HG03575 (cell line): ENCODE measurements at regions not wholly inside any gene's neighbourhood (a gene's known extent, or its start where the extent isn't known, plus 50 kb on each side); places are given as distances from the start of the nearest gene placed in this dataset.
A peak's percentile ranks its signal among the peaks of the same experiment; 100 is the strongest.
"Not testable (repeated sequence)": the region's sequence is repeated elsewhere in the genome, so short reads cannot be mapped to it uniquely, and the experiment has no call there.

ENCODE experiments used
- ATAC-seq: cut with Tn5 transposase; IDR thresholded peaks from one replicate; pipeline ENCODE4 v1.9.1; 2021; ENCODE audit not compliant: unreplicated experiment, insufficient number of reproducible peaks, low FRiP score; ENCODE audit errors: extremely low read depth

DNA sequence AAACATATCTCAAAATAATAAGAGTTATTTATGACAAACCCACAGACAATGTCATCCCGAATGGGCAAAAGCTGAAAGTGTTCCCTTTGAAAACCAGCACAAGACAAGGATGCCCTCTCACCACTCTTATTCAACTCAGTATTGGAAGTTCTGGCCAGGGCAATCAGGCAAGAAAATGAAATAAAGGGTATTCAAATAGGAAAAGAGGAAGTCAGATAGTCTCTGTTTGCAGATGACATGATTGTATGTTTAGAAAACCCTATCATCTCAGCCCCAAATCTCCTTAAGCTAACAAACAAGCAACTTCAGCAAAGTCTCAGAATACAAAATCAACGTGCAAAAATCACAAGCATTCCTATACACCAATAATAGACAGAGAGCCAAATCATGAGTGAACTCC is 169.8 kb downstream of the MRPL39 start:
- ATAC-seq, result not testable (repeated sequence)

DNA sequence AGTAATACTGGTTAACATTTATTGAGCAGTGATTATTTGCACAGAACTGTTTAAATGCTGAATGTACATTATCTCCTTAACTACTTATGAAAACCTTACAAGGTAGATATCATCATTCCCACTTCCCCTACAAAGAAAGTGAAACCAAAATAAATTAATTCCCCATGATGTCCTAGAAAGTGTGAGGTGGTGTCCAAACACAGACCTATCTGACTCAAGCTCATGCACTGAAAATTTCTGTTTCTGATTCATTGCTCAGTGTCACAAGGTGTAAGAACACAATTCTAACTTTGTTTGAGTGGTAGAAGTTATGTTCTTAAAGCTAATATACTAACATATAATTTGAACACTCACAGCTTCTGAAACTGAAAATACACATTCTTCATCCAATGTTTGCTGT is 178.7 kb downstream of the MRPL39 start:
- ATAC-seq, result peak; percentile 32

DNA sequence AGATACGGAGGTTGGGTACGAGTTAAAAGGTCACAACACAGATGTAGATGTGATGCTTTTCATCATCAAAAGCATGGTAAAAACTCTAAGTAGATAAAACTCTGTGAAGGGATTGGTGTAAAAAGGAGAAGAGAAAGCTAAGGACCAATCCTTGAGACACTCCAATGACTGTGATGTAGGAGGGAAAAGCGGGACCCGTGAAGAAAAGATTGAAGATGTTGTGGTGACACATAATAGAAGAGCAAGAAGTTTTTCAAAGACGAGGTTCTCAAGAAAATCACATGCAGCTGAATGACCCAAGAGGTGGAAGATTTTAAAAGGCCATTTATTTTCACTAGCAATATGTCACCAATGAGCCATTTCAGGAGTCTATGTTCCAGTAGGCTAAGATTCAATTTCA is 179.5 kb downstream of the MRPL39 start:
- no peak for ATAC-seq

DNA sequence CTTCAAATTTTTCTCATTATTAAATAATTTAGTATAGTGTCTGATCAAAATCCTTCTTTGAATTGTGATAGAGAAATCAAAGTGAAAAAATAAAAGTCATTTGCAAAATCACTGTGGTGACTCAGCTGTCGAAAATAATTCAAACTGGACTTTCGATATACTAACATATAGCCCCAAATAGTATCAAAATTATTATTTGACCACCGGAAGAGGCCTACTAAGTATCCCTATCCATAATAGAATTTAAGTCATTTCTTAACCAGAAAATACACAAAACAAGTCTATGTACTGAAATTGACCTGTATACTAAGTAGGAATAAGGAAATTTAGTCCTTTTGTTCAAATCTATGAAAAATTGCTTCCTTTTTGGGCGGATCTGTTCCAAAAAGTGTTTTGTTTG is 180.7 kb downstream of the MRPL39 start:
- no peak for ATAC-seq

DNA sequence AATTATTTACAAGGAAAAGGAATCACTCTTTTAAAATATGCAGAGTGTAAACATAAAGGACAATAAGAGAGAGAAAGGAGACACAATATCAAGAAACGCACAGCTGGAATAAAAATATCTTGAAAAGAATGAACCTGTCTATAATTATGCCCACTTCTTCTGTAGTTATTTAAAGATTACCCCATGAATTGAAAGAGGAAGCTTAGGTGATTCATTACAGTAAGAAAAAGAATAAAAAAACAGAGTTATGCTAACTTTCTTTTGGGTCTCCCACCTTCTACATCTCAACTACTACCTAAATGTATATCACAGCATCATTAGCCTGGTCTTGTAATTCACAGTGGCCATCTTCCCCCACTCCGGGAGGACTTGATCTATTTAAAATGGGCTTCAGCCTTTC is 182.1 kb downstream of the MRPL39 start:
- ATAC-seq, result no peak

DNA sequence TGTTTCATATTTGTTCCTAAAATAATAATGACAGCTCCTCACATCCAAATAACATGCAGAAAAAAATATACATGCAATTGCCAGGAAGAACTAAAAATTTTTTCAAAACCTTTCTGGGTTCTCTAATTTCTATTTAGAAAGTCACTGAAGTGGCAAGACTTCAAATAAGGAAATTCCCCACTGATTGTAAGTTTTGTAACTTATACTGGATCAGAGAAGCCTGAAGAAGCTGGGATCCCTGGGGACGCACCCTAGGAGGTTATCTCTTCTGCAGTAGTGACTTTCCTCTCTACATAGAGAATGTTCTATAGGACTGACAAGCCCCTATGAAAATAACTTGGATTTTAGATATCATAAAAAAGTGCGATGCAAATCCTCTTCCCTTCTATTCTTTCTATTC is 182.6 kb downstream of the MRPL39 start:
- no peak for ATAC-seq

DNA sequence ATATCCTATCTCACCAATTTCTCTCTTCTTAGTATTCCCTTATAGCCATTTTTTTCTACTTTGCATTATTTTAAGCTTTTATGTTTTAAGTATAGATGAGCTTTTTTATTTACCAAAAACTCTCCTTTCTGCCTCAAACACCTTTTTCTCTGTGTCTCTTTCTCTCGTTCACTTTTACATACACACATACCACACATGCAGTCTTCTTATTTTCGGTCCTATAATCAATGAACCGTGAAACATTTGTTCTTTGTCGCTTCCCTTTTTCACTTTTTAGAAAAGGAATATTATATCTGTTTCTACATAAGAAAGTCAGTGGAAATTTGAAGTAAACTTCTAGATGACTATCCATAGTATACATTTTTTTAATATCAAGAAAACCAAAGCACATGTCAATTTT is 183.2 kb downstream of the MRPL39 start:
- no peak for ATAC-seq

DNA sequence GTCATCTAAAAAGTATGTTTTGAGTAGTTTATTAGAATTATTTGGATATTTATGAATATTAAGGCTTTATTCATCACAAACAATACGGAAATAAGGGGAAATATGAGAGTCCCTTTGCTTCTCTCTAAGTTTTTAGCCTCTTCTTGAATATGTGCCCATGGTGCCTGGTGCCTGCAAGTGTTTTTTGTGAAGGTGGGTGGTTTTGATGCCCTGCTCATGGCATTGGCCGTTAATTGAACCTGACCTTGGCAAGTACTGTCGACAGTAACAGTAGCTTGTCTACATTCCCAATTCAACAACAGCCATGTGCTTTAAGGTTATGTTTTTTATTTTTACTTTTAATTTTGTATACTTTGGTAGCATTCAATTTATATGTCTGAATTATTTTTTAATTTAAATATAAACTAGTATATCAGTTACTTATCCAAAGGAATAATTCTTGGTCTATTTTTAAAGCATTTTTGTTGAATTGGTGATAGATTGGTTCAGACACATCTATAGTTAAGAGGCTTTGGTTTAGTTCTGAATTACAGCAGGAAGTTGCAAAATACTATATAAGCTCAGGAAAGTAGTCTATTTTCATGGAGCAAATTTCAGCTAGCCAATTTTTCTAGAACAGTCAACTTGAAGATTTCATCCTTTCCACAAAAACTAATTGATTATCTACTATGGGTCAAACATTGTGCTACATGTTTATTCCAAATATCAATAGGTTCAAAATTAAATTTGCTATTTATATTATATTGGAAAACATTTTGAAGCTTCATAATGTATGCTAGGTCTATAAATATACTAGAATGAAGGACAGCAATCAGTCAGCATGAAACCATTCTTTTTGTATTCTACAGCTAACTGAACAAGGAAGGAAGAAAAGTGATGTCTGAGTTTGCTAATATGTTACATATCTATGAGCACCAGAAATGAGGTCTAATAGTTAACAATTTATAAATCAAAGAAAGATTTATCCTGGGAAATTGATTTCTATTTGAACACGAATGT is 184.4 kb downstream of the MRPL39 start:
- ATAC-seq, result no peak

DNA sequence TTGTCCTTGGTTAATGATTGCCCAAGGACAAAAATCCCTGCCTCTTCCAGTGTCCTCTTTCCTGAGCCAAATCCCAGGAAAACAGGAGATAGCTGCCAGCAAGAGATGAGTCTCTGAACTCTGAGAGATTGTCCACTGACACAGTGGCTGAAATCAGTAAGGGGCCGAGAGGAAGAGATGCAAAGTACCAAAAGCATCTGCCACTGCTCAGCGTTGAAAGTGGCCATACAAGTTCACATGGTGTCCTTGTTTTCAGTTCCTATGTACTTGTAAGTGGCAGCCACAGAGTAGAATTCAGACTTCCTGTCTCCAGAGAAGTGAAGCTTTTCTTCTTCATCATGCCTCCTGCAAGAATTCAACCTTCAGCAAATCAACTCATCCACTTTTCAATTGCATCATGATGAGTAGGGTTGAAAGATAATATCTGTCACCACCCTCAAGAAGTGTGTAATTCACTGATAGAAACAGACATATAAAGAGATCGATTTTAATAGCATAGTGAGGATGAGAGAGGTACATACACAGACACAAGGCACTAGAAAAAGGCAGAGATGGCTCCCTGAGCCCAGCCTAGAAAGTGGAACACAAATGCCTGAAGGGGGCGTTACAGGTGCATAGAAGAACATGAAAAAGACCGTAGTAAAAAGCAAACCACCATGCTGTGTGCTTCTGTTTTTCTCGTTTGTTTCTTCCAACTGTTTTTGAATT is 185.8 kb downstream of the MRPL39 start:
- ATAC-seq, result peak; percentile 36

DNA sequence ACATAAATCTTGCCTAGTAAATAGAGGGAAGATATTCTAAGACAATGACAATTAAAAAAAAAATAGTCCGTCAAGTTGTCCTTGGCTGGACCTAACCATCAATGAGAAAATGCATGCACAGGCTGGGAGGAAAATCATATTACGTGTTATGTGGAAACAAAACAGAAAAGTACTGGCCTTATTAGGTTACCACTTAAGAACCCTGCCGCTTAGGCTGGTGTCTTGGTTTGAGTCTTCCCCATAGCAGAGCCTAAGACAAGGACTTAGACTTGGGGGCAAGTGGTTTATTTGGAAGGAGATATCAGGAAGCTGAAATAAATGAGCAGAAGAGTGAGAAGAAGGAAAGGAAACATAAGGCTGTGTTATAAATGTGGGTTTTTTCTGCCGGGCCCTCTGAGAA is 186.4 kb downstream of the MRPL39 start:
- ATAC-seq, result no peak

DNA sequence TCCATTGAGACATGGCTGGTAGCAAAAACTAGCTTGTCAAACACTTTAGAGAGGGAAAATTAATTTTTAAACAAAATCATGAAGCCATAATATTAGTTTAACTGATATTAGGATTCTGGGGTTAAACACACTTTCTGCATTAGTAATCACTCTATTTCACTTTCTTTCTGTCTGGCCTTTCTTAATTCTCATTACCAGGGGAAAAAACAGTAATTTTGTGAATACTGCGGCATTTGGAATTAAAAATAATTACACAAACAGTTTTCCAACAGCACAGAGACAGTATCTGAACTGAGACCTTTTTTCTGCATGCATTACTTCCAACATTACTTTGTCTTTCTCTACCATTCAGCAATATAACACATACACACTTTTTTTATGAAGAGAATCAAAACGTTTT is 190.6 kb downstream of the MRPL39 start:
- no peak for ATAC-seq

DNA sequence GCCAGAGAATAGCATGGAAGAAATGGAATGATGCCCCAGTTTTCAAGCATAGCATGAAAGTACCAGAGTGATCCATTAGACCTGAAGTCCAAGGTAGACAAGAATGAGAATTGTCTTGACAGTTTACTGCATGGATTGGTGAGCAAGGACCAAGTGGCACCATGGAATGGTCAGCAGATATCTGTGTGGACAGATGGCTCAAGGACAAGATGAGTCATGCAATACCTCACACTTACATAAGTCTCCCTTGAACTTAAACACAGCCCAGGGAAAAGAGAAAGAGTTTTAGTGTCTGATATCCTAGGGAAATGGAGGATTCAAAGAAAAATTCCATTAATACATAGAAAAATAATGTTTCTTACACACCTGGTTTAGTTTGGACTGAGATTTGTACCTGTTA is 195.2 kb downstream of the MRPL39 start:
- no peak for ATAC-seq

DNA sequence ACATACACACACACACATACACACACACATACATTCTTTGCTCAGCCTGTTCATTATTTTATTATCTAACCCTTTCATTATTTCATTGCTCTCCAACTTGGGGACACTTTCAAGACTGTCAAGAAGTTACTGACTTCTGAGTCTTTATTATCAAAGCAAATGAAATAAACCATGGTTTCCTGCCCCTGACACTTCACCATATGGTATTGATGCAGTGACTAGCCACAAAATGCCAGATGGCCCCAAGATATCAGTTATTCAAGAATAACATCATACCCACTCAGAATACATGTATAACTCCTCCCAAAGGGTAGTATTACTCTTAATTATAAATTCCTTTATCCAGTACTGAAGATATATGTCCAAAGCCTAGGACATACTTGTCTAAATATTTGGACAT is 197.3 kb downstream of the MRPL39 start:
- no peak for ATAC-seq

DNA sequence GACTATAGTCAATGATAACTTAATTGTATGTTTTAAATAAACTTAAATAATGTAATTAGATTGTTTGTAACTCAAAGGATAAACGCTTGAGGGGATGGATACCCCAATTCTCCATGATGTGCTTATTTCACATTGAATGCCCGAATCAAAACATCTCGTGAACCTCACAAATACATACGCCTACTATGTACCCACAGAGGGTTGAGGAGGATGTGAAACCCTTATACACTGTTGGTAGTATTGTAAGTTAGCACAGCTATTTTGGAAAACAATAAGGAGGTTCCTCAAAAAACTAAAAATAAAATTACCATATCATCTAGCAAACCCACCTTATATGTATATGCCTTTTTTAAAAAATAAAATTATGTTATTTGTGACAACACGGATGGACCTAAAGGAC is 198.6 kb downstream of the MRPL39 start:
- ATAC-seq, result no peak

DNA sequence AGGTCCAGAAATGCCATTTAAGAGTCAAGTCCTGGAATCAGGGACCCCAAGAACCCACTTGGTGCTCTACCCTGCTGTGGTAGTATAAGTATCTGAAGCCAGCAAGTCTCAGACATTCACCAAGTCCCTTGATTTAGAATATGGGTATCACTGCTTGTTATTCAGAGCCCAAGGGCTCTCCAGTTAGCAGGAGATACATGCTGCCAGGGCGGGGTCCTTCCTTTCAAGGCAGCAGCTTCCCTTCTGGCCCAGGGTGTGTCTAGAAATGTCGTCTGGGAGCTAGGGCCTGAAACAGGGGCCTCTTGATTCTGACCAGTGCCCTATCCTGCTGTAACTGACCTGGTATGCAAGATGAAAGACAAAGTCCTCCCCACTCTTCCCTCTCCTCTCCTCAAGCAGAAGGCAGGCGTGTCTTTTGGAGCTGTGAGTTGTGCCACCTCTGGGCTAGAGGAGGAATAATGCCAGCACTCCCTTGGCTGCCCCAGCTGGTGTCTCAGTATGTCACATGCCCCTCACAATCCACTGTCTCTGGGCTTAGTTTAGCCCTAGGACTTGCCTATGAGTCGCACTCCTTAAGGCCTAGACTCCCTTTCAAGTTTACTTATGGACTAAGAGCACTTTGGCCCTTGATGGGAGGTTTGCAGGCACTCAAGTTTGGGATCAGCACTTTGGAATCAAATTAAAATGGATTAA is 200.2 kb downstream of the MRPL39 start:
- ATAC-seq, result no peak

DNA sequence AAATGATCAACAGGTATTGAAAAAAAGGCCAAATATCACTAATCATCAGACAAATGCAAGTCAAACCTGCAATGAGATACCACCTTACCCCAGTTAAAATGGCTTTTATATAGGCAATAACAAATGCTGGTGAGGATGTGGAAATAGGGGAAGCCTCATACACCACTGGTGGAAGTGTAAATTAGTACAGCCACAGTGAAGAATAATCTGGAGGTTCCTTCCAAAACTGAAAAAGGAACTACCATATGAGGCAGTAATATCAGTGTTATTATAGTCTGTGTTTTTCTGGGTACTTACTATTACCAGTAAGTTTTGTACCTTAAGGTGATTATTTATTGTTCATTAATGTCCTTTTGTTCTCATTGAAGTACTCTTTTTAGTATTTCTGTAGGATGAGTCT is 201.3 kb downstream of the MRPL39 start:
- ATAC-seq, result no peak

DNA sequence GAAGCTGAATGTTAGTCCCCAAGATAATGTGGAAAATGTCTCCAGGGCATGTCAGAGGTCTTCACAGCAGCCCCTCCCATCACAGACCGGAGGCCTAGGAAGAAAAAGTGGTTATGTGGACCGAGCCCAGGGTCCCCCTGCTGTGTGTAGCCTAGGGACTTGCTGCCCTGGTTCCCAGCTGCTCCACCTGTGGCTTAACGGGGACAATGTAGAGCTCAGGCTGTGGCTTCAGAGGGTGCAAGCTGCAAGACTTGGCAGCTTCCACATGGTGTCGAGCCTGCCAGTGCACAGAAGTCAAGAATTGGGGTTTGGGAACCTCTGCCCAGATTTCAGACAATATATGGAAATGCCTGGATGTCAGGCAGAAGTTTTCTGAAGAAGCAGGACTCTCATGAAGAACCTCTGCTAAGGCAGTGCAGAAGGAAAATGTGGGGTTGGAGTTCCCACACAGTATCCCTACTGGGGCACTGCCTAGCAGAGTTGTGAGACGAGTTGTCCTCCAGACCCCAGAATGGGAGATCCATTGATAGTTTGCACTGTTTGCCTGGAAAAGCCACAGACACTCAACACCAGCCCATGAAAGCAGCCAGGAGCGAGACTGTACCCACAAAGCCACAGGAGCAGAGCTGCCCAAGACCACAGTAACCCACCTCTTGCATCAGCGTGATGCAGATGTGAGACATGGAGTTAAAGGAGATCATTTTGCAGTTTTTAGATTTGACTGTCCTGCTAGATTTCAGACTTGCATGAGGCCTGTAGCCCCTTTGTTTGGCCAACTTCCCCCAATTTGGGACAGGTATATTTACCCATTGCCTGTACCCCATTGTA is 204.9 kb downstream of the MRPL39 start:
- ATAC-seq, result no peak

DNA sequence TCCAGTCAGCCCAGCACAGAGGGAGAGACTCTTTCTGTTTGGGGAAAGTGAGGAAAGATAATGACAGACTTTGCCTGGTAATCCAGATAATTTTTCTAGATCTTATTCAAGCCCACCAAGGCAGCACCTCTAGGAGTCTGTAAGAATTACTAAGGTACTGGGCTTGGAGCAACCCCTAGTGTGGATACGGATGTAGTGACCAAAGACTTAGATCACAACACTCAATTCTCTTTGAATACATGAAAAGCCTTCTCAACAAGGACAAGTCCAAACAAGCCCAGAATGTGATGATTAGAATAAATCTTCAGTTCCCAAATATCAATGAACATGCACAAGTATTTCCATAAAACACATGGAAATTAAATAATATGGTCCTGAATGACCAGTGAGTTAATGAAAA is 206.9 kb downstream of the MRPL39 start:
- no peak for ATAC-seq

DNA sequence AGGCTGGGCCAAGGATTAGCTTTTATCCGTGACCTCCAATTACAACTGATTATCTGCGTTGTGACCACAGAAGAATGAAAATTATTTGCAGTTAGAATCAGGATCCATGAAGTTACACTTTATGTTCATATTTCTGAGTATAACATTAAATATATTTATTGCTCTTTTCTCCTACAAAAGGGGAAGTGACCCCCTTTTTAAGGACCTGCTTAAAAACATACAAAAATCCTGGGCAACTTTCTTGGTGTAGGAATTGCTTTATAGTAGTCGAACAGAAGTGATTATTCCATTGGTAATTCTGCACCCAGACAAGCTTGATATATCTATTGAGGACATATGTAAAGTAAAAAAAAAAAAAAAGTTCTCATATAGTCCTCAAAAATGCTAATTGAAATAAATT is 208.7 kb downstream of the MRPL39 start:
- ATAC-seq, result no peak
